Stomach (tissue), 8 donors: ENCODE measurements at regions not wholly inside any gene's neighbourhood (a gene's known extent, or its start where the extent isn't known, plus 50 kb on each side); places are given as distances from the start of the nearest gene placed in this dataset.

Source experiments
- DNase-seq, 2 donors: peaks; one replicate each; pipeline versions ENCODE4 v3.0.0 to v3.0.0-alpha.2; 2013 to 2019
- H3K27ac ChIP-seq, 5 donors: fragments of 200-600 bp in 4 of 5; sonication (generic) in 4 of 5; one replicate each; pipeline ENCODE4 v1.5.1; 2013 to 2019; ENCODE audit warnings: mild to moderate bottlenecking in 1 of 5, moderate library complexity in 1 of 5
- H3K27me3 ChIP-seq, 3 donors: fragments of 200-600 bp; sonication (generic); one replicate each; pipeline ENCODE4 v1.5.1; 2017 to 2019; ENCODE audit warnings: mixed run types in 1 of 3
- H3K36me3 ChIP-seq, 4 donors: fragments of 200-600 bp; sonication (generic); 1 replicate in 3 of 4; 2 replicates in 1 of 4; pipeline ENCODE4 v1.5.1; 2016 to 2019
- H3K4me1 ChIP-seq, 4 donors: fragments of 200-600 bp; sonication (generic); one replicate each; pipeline ENCODE4 v1.5.1; 2016 to 2019
- H3K4me3 ChIP-seq, 4 donors: fragments of 200-600 bp; sonication (generic) in 3 of 4; one replicate each; pipeline ENCODE4 v1.5.1; 2016 to 2019; ENCODE audit warnings: mild to moderate bottlenecking in 1 of 4
- H3K9me3 ChIP-seq, 4 donors: fragments of 200-600 bp; sonication (generic); one replicate each; pipeline ENCODE4 v1.5.1; 2016 to 2019
- EP300 ChIP-seq: sonication (generic); formaldehyde crosslinking; IDR thresholded peaks from one replicate; pipeline ENCODE4 v1.6.1; 2017; ENCODE audit warnings: antibody characterized with exemption
- POLR2A ChIP-seq, 4 donors: fragments of 450-650 bp; IDR thresholded peaks; one replicate each; pipeline ENCODE4 v1.6.1; 2016; ENCODE audit warnings: antibody characterized with exemption in 4 of 4, control low read depth in 2 of 4, mild to moderate bottlenecking in 1 of 4, moderate library complexity in 1 of 4
- POLR2AphosphoS5 ChIP-seq, 3 donors: sonication (generic); formaldehyde crosslinking; IDR thresholded peaks; one replicate each; pipeline ENCODE4 v1.6.1; 2016; ENCODE audit warnings: antibody characterized with exemption in 3 of 3
- WGBS, 5 donors: extraction: QIAGEN DNeasy Blood & Tissue Kit in 3 of 5; methylation state at CpG; one replicate each; pipeline versions ENCODE4 v1.1.5 to v1.1.7; 2013 to 2018; 5-methylcytosine and 5-hydroxymethylcytosine counted together
- intact Hi-C: fragments of 100-400 bp; cut with DNase I; formaldehyde crosslinking; loops from one replicate; pipeline ENCODE4 v1.15.1; 2023; ENCODE audit warnings: low total_unique reads
- TF ChIP-seq, protein P1 (sequence below), 7 experiments: fragments of 450-650 bp in 4 of 7; fragments of 200-600 bp in 3 of 7; sonication (generic) in 3 of 7; IDR thresholded peaks; one replicate each; pipeline ENCODE4 v1.5.1; 2016 to 2019; ENCODE audit warnings: antibody characterized with exemption in 7 of 7, control low read depth in 2 of 7, mild to moderate bottlenecking in 1 of 7
- donor health status: healthy with polysubstance abuse.
- donor health status: Bipolar disorder and iron deficiency.
- donor health status: healthy.

DNA sequence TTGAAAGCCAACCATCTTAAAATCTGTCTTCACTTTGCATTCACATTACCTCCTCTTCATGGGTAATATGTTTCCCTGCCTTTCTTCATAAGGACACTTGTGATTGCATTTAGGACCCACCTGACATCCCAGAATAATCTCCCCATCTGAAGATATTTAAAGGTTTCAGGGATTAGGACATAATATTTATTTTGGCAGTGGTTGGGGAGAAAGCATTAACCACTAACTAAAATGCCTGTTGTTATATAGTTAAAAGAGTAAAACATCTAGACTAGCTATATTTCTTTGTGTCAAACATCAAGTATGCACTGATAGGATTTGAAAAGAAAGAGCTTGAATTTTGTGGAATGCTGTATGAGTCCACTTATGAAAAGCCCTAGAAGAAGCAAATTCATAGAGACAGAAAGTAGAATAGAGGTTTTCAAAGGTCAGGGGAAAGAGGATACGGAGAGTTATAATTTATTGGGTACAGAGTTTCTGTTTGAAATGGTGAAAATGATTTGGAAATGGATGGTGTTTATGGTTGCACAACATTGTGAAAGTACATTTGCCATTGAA, 457.7 kb upstream of the SPRY2 start:
- H3K9me3 ChIP-seq, result no peaks in the 10 kb centered on the region
- H3K27me3 ChIP-seq, result no peaks in the 10 kb centered on the region
- DNase-seq, result no peak
- no peak overlapping the region for H3K4me3 ChIP-seq
- H3K27ac ChIP-seq, result no peak overlapping the region
- intact Hi-C loops, result no loop called here
- no peaks in the 10 kb centered on the region for H3K36me3 ChIP-seq
- TF ChIP-seq POLR2A (IDR thresholded peaks at IDR 0.05), result no peak
- no peak for TF ChIP-seq POLR2AphosphoS5 (IDR thresholded peaks at IDR 0.05)
- no peak for TF ChIP-seq EP300
- TF ChIP-seq, protein P1, sequence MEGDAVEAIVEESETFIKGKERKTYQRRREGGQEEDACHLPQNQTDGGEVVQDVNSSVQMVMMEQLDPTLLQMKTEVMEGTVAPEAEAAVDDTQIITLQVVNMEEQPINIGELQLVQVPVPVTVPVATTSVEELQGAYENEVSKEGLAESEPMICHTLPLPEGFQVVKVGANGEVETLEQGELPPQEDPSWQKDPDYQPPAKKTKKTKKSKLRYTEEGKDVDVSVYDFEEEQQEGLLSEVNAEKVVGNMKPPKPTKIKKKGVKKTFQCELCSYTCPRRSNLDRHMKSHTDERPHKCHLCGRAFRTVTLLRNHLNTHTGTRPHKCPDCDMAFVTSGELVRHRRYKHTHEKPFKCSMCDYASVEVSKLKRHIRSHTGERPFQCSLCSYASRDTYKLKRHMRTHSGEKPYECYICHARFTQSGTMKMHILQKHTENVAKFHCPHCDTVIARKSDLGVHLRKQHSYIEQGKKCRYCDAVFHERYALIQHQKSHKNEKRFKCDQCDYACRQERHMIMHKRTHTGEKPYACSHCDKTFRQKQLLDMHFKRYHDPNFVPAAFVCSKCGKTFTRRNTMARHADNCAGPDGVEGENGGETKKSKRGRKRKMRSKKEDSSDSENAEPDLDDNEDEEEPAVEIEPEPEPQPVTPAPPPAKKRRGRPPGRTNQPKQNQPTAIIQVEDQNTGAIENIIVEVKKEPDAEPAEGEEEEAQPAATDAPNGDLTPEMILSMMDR (IDR thresholded peaks at IDR 0.05), result no peak
- WGBS, 5 donors, result 68 to 92% (median 77%) methylated on average over 1 of the region's 1 CpG
- H3K4me1 ChIP-seq, result peaks cover 0 to 10% (median 0%) of the 10 kb centered on the region in 4 donors

DNA sequence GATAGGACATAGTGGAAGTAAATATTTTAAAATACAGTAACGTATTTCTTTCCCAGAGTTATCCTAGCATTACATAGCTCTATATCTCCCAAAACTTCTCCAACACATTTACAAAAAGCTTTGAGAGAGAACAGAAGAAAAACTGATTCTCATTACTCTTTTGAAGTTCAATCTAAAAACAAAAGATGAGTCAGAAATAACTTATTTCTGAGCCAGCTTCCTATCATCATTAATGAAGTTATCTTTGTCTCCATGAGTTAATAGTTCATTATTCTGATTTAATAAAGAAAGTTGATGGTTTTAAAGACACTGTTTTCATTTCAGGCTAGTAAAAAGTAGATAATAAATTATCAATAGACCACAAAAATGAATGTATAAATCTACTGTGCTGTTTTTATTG, 446.7 kb upstream of the SPRY2 start:
- TF ChIP-seq, protein P1 (IDR thresholded peaks at IDR 0.05), result no peak
- TF ChIP-seq POLR2A (IDR thresholded peaks at IDR 0.05) (no peak), POLR2AphosphoS5 (IDR thresholded peaks at IDR 0.05) (no peak), EP300 (no peak)
- intact Hi-C loops, result no loop called here
- WGBS, 5 donors, result 77 to 87% (median 81%) methylated on average over 1 of the region's 1 CpG

DNA sequence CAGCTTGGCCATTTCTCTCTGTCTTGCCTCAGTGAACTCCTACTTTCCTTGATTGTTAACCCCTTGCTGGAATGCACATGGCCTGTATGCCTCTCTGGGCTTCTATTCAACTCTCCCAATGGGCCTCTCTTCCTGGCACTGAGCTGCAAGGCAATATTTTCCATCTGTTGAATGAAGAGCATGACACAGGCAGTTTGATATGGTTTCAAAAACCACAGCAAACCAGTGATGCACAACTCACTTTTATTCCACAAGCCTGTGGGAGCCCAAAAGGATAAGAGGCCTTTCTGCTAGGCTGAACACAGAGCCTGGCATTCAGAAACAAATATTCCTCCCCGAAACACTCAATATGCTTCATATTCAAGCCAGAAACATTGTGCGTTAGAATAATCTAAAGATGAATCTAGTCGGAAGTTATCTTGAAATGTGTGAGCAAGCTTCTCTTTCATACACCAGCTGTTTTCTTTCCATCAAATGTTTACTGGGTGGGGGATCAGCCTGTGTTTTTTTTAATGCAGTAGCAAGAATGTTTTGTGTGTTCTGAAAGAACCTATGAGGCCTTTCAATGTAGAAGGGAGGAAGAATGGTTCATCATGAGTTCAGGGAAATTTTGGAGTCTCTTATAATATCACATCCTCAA, 443.1 kb upstream of the SPRY2 start:
- H3K4me1 ChIP-seq, result no peaks in the 10 kb centered on the region
- intact Hi-C loops, result no loop called here
- H3K36me3 ChIP-seq, result no peaks in the 10 kb centered on the region
- H3K9me3 ChIP-seq, result no peaks in the 10 kb centered on the region
- H3K27me3 ChIP-seq, result no peaks in the 10 kb centered on the region
- WGBS, 5 donors, result 71 to 81% (median 75%) methylated on average over 3 of the region's 3 CpGs
- H3K4me3 ChIP-seq, result no peak overlapping the region
- H3K27ac ChIP-seq, result peak overlapping the region in 2 of 5 donors; percentile 31 to 48
- DNase-seq, result peak in 1 of 2 donors; percentile 57
- TF ChIP-seq, protein P1 (IDR thresholded peaks at IDR 0.05), result no peak
- TF ChIP-seq POLR2A (IDR thresholded peaks at IDR 0.05) (no peak), POLR2AphosphoS5 (IDR thresholded peaks at IDR 0.05) (no peak), EP300 (no peak)

More for the DNA sequence above, 446.7 kb upstream of the SPRY2 start:
- Histone ChIP-seq H3K27me3 (no peaks in the 10 kb centered on the region), H3K4me1 (no peaks in the 10 kb centered on the region), H3K9me3 (no peaks in the 10 kb centered on the region), H3K27ac (no peak overlapping the region), H3K4me3 (no peak overlapping the region), H3K36me3 (no peaks in the 10 kb centered on the region)
- DNase-seq, result no peak

DNA sequence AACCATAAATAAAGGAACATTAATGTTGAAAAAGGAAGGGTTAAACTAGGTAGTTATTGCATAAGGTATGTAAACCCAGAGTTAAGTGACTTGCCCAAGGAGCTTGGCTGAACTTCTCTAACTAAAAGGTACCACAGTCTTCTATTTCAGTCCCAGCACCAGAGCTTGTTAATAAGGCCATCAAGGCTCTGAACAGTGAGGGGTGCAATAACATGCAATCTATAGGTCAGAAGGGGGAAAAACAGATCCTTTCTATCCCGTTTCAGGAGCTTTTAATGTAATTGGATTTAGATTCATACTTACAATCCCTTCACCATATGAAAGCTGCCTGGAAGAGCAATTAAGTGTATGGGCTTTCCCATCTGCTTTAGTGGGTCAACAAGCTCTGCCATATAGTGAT, 441.5 kb upstream of the SPRY2 start:
- Histone ChIP-seq H3K4me3 (no peak overlapping the region), H3K4me1 (no peaks in the 10 kb centered on the region), H3K27ac (no peak overlapping the region), H3K9me3 (no peaks in the 10 kb centered on the region), H3K36me3 (no peaks in the 10 kb centered on the region), H3K27me3 (no peaks in the 10 kb centered on the region)
- DNase-seq, result no peak
- no peak for TF ChIP-seq EP300
- TF ChIP-seq, protein P1 (IDR thresholded peaks at IDR 0.05), result no peak
- TF ChIP-seq POLR2AphosphoS5 (IDR thresholded peaks at IDR 0.05), result no peak
- no peak for TF ChIP-seq POLR2A (IDR thresholded peaks at IDR 0.05)
- intact Hi-C loops, result no loop called here
- WGBS, 5 donors, result 55 to 87% (median 66%) methylated on average over 1 of the region's 1 CpG
